ENCODE measurements at regions not wholly inside any gene's neighbourhood (a gene's known extent, or its start where the extent isn't known, plus 50 kb on each side); places are given as distances from the start of the nearest gene placed in this dataset.
"Not testable (repeated sequence)": the region's sequence is repeated elsewhere in the genome, so short reads cannot be mapped to it uniquely, and the experiment has no call there.

- TF ChIP-seq YY1 (IDR thresholded peaks at IDR 0.05; ENCODE audit: insufficient read depth, insufficient read length); ZNF274 (IDR thresholded peaks at IDR 0.05; ENCODE audit: low read depth, low read length): not testable (repeated sequence)
Measured at GRCh38 chr3:124348555-124348954, 356.6 kb upstream of the ROPN1 start.
